HepG2 (cell line): ENCODE measurements at regions not wholly inside any gene's neighbourhood (a gene's known extent, or its start where the extent isn't known, plus 50 kb on each side); places are given as distances from the start of the nearest gene placed in this dataset.

Experiments
- ATF1 ChIP-seq: IDR thresholded peaks from 2 replicates; pipeline ENCODE4 v1.6.1; 2016; ENCODE audit warnings: mild to moderate bottlenecking, control low read depth
- ESRRA ChIP-seq: sonication (generic); formaldehyde crosslinking; IDR thresholded peaks from 2 replicates; pipeline ENCODE4 v1.5.1; 2020; ENCODE audit warnings: mild to moderate bottlenecking, low read depth, missing genetic modification reagents
- GATAD1 ChIP-seq: IDR thresholded peaks from 2 replicates; pipeline ENCODE4 v1.6.1; 2016; ENCODE audit warnings: missing genetic modification reagents, missing compliant biosample characterization
- GFI1 ChIP-seq: sonication (generic); formaldehyde crosslinking; IDR thresholded peaks from 2 replicates; pipeline ENCODE4 v1.5.0; 2020; ENCODE audit warnings: missing genetic modification reagents, mild to moderate bottlenecking, borderline replicate concordance
- ISL2 ChIP-seq: sonication (generic); formaldehyde crosslinking; IDR thresholded peaks from 2 replicates; pipeline ENCODE4 v1.5.0; 2020; ENCODE audit warnings: missing genetic modification reagents
- JUNB ChIP-seq: sonication (generic); formaldehyde crosslinking; IDR thresholded peaks from 2 replicates; pipeline ENCODE4 v1.8.0; 2022; ENCODE audit warnings: missing genetic modification reagents, mild to moderate bottlenecking, borderline replicate concordance
- KLF16 ChIP-seq, 2 experiments: sonication (generic) in 1 of 2; formaldehyde crosslinking in 1 of 2; IDR thresholded peaks; 2 replicates each; pipeline versions ENCODE4 v1.6.1 to v1.8.0; 2016 to 2023; ENCODE audit warnings: missing genetic modification reagents in 2 of 2, missing compliant biosample characterization in 1 of 2
- MAF1 ChIP-seq: sonication (generic); formaldehyde crosslinking; IDR thresholded peaks from 2 replicates; pipeline ENCODE4 v1.5.0; 2020; ENCODE audit warnings: missing genetic modification reagents, borderline replicate concordance
- MAFK ChIP-seq, 2 experiments: IDR thresholded peaks in 1 of 2; conservative IDR thresholded peaks in 1 of 2; 2 replicates each; pipeline ENCODE4 v1.6.1; 2011; ENCODE audit warnings: improper control_type of control experiment in 2 of 2, low read length in 2 of 2
- PITX1 ChIP-seq: sonication (generic); formaldehyde crosslinking; IDR thresholded peaks from 2 replicates; pipeline ENCODE4 v1.5.1; 2020; ENCODE audit warnings: mild to moderate bottlenecking, missing genetic modification reagents
- SAP130 ChIP-seq: IDR thresholded peaks from 2 replicates; pipeline ENCODE4 v1.6.1; 2016; ENCODE audit warnings: low read depth
- ZNF30 ChIP-seq: sonication (generic); formaldehyde crosslinking; IDR thresholded peaks from 2 replicates; pipeline ENCODE4 v1.5.0; 2020; ENCODE audit warnings: mild to moderate bottlenecking, missing genetic modification reagents
- ZNF747 ChIP-seq: sonication (generic); formaldehyde crosslinking; IDR thresholded peaks from 2 replicates; pipeline ENCODE4 v1.8.1; 2023; ENCODE audit warnings: missing genetic modification reagents, mild to moderate bottlenecking, borderline replicate concordance
- TF ChIP-seq, protein P1 (sequence below): sonication (generic); formaldehyde crosslinking; IDR thresholded peaks from 2 replicates; pipeline ENCODE4 v1.5.0; 2020; ENCODE audit warnings: missing genetic modification reagents
- TF ChIP-seq, protein P2 (sequence below): sonication (generic); formaldehyde crosslinking; IDR thresholded peaks from 2 replicates; pipeline ENCODE4 v1.8.0; 2022; ENCODE audit warnings: missing genetic modification reagents, mild to moderate bottlenecking, borderline replicate concordance
- TF ChIP-seq, protein P3 (sequence below): sonication (generic); formaldehyde crosslinking; IDR thresholded peaks from 2 replicates; pipeline ENCODE4 v1.4.0; 2020; ENCODE audit warnings: missing genetic modification reagents
- TF ChIP-seq, protein P4 (sequence below): IDR thresholded peaks from 2 replicates; pipeline ENCODE4 v1.6.1; 2018; ENCODE audit warnings: missing genetic modification reagents
- TF ChIP-seq, protein P5 (sequence below): sonication (generic); formaldehyde crosslinking; IDR thresholded peaks from 2 replicates; pipeline ENCODE4 v1.4.0; 2020; ENCODE audit warnings: missing genetic modification reagents
- TF ChIP-seq, protein P6 (sequence below): sonication (generic); formaldehyde crosslinking; IDR thresholded peaks from 2 replicates; pipeline ENCODE4 v1.5.0; 2020; ENCODE audit warnings: missing genetic modification reagents

DNA sequence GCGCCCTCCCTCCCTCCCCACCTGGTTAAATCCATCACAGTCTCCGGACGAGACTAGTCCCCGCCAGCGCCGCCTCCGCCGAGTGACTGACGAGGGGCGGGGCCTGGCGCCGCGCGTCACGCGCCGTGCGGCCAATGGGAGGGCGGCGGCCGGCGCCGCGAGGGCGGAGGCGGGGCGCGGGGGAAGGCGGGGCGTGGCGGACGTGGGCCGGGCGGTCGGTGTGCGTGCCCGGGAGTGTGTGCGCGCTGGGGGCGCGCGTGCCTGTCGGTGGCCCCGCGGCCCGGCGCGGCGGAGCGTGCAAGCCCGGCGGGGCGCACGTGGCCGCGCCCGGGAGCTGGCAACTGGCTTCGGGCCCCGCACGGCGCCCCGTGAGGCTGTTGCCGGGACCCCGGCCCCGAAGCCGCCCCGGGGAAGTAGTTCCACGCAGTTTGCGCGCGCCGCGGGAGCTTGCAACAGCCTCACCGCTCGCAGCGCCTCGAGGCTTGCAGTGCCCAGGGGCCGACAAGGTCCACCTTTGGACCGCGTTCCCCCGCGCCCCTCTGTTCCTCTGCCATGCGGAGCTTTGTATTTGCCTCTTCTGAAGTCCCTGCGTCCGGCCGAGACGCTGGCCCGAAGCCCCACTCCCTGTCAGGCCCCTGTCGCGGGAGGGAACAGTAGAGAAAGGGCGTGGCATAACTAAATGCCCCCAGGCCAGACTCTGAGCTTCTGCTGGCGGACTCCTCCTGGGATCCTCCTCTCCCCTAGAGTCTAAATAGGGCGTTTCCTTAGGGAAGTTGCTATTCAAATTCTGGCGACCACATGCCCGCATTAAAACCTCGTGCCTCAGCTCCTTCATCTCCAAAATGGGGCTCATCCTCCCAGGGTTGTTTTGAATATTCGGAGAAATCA, 400.9 kb downstream of the SHQ1 start (continued):
- TF ChIP-seq ATF1 (CRISPR knock-in tag) (no peak), MAFK (conservative IDR thresholded peaks at IDR 0.05 in 1 of 2, IDR thresholded peaks at IDR 0.05 in 1 of 2; ENCODE audit: low read length in 2 of 2) (no peak), JUNB (no peak), MAF1 (CRISPR knock-in tag) (no peak), ISL2 (no peak), ZNF30 (CRISPR knock-in tag) (no peak), KLF16 (CRISPR knock-in tag; IDR thresholded peaks at IDR 0.05) (no peak), SAP130 (peak; percentile 40; the same call in 1 of the 2 replicates), GATAD1 (CRISPR knock-in tag) (no peak), ZNF747 (CRISPR knock-in tag) (peak; percentile 32; the same call in 1 of the 2 replicates), PITX1 (CRISPR knock-in tag) (no peak), GFI1 (CRISPR knock-in tag) (peak; percentile 50; the same call in 1 of the 2 replicates), ESRRA (CRISPR knock-in tag) (no peak)
- TF ChIP-seq, protein P1, sequence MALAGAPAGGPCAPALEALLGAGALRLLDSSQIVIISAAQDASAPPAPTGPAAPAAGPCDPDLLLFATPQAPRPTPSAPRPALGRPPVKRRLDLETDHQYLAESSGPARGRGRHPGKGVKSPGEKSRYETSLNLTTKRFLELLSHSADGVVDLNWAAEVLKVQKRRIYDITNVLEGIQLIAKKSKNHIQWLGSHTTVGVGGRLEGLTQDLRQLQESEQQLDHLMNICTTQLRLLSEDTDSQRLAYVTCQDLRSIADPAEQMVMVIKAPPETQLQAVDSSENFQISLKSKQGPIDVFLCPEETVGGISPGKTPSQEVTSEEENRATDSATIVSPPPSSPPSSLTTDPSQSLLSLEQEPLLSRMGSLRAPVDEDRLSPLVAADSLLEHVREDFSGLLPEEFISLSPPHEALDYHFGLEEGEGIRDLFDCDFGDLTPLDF (CRISPR knock-in tag), result no peak
- TF ChIP-seq, protein P2, sequence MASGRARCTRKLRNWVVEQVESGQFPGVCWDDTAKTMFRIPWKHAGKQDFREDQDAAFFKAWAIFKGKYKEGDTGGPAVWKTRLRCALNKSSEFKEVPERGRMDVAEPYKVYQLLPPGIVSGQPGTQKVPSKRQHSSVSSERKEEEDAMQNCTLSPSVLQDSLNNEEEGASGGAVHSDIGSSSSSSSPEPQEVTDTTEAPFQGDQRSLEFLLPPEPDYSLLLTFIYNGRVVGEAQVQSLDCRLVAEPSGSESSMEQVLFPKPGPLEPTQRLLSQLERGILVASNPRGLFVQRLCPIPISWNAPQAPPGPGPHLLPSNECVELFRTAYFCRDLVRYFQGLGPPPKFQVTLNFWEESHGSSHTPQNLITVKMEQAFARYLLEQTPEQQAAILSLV, result no peak
- TF ChIP-seq, protein P3, sequence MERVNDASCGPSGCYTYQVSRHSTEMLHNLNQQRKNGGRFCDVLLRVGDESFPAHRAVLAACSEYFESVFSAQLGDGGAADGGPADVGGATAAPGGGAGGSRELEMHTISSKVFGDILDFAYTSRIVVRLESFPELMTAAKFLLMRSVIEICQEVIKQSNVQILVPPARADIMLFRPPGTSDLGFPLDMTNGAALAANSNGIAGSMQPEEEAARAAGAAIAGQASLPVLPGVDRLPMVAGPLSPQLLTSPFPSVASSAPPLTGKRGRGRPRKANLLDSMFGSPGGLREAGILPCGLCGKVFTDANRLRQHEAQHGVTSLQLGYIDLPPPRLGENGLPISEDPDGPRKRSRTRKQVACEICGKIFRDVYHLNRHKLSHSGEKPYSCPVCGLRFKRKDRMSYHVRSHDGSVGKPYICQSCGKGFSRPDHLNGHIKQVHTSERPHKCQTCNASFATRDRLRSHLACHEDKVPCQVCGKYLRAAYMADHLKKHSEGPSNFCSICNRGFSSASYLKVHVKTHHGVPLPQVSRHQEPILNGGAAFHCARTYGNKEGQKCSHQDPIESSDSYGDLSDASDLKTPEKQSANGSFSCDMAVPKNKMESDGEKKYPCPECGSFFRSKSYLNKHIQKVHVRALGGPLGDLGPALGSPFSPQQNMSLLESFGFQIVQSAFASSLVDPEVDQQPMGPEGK (CRISPR knock-in tag), result no peak; the same call in 1 of the 2 replicates
- TF ChIP-seq, protein P4, sequence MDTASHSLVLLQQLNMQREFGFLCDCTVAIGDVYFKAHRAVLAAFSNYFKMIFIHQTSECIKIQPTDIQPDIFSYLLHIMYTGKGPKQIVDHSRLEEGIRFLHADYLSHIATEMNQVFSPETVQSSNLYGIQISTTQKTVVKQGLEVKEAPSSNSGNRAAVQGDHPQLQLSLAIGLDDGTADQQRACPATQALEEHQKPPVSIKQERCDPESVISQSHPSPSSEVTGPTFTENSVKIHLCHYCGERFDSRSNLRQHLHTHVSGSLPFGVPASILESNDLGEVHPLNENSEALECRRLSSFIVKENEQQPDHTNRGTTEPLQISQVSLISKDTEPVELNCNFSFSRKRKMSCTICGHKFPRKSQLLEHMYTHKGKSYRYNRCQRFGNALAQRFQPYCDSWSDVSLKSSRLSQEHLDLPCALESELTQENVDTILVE (CRISPR knock-in tag), result no peak
- TF ChIP-seq, protein P5, sequence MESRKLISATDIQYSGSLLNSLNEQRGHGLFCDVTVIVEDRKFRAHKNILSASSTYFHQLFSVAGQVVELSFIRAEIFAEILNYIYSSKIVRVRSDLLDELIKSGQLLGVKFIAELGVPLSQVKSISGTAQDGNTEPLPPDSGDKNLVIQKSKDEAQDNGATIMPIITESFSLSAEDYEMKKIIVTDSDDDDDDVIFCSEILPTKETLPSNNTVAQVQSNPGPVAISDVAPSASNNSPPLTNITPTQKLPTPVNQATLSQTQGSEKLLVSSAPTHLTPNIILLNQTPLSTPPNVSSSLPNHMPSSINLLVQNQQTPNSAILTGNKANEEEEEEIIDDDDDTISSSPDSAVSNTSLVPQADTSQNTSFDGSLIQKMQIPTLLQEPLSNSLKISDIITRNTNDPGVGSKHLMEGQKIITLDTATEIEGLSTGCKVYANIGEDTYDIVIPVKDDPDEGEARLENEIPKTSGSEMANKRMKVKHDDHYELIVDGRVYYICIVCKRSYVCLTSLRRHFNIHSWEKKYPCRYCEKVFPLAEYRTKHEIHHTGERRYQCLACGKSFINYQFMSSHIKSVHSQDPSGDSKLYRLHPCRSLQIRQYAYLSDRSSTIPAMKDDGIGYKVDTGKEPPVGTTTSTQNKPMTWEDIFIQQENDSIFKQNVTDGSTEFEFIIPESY (CRISPR knock-in tag), result peak; percentile 90
- TF ChIP-seq, protein P6, sequence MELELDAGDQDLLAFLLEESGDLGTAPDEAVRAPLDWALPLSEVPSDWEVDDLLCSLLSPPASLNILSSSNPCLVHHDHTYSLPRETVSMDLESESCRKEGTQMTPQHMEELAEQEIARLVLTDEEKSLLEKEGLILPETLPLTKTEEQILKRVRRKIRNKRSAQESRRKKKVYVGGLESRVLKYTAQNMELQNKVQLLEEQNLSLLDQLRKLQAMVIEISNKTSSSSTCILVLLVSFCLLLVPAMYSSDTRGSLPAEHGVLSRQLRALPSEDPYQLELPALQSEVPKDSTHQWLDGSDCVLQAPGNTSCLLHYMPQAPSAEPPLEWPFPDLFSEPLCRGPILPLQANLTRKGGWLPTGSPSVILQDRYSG (CRISPR knock-in tag), result peak; percentile 80; the same call in 1 of the 2 replicates
